SK-N-SH treated with all-trans-retinoic acid at 6 μM for 48 hours (cell line): ENCODE measurements at regions not wholly inside any gene's neighbourhood (a gene's known extent, or its start where the extent isn't known, plus 50 kb on each side); places are given as distances from the start of the nearest gene placed in this dataset.

ENCODE experiments used
- ATAC-seq: fragments of 200-7000 bp; cut with Tn5 transposase; 3 replicates; pipeline ENCODE4 v1.9.1; 2020; ENCODE audit warnings: mild to moderate bottlenecking, moderate library complexity
- ARNTL ChIP-seq: fragments of 450-650 bp; formaldehyde crosslinking; IDR thresholded peaks from 2 replicates; pipeline ENCODE4 v1.5.0; 2020; ENCODE audit warnings: low read depth, mild to moderate bottlenecking, moderate library complexity, borderline replicate concordance
- BACH2 ChIP-seq: fragments of 250-450 bp; sonication (Bioruptor Pico); IDR thresholded peaks from 2 replicates; pipeline ENCODE4 v1.9.0; 2021; ENCODE audit warnings: mild to moderate bottlenecking, borderline replicate concordance
- CSDC2 ChIP-seq: fragments of 250-450 bp; sonication (Bioruptor Pico); IDR thresholded peaks from 2 replicates; pipeline ENCODE4 v1.5.0; 2020; ENCODE audit warnings: mild to moderate bottlenecking, moderate library complexity
- ESRRG ChIP-seq: fragments of 250-450 bp; sonication (Bioruptor Pico); IDR thresholded peaks from 2 replicates; pipeline ENCODE4 v1.6.1; 2021; ENCODE audit warnings: mild to moderate bottlenecking
- GLIS3 ChIP-seq: fragments of 250-450 bp; sonication (Bioruptor Pico); IDR thresholded peaks from 2 replicates; pipeline ENCODE4 v1.5.0; 2020; ENCODE audit warnings: mild to moderate bottlenecking, moderate library complexity
- ISL1 ChIP-seq: fragments of 250-450 bp; sonication (Bioruptor Pico); IDR thresholded peaks from 2 replicates; pipeline ENCODE4 v2.1.2; 2022; ENCODE audit warnings: mild to moderate bottlenecking, moderate library complexity
- OSR1 ChIP-seq: fragments of 250-450 bp; sonication (Bioruptor Pico); IDR thresholded peaks from 2 replicates; pipeline ENCODE4 v1.8.0; 2022; ENCODE audit warnings: moderate library complexity, mild to moderate bottlenecking, inconsistent platforms
- PPARA ChIP-seq: fragments of 250-450 bp; sonication (Bioruptor Pico); IDR thresholded peaks from 2 replicates; pipeline ENCODE4 v1.5.0; 2020; ENCODE audit warnings: mild to moderate bottlenecking, borderline replicate concordance
- RARB ChIP-seq: fragments of 250-450 bp; sonication (Bioruptor Pico); IDR thresholded peaks from 2 replicates; pipeline ENCODE4 v1.8.0; 2021; ENCODE audit warnings: mild to moderate bottlenecking, moderate library complexity
- SNAI2 ChIP-seq: fragments of 250-450 bp; sonication (Bioruptor Pico); IDR thresholded peaks from 2 replicates; pipeline ENCODE4 v1.5.0; 2020; ENCODE audit warnings: mild to moderate bottlenecking, moderate library complexity
- TCF4 ChIP-seq: fragments of 250-450 bp; sonication (Bioruptor Pico); IDR thresholded peaks from 2 replicates; pipeline ENCODE4 v1.8.0; 2021; ENCODE audit warnings: mild to moderate bottlenecking, moderate library complexity, borderline replicate concordance
- TOX ChIP-seq: fragments of 250-450 bp; sonication (Bioruptor Pico); IDR thresholded peaks from 2 replicates; pipeline ENCODE4 v1.8.0; 2021; ENCODE audit warnings: mild to moderate bottlenecking, moderate library complexity, borderline replicate concordance
- ZC3H10 ChIP-seq: fragments of 250-450 bp; sonication (Bioruptor Pico); IDR thresholded peaks from 2 replicates; pipeline ENCODE4 v1.5.1; 2021; ENCODE audit warnings: mild to moderate bottlenecking, moderate library complexity
- ZFP3 ChIP-seq: fragments of 250-450 bp; sonication (Bioruptor Pico); IDR thresholded peaks from 2 replicates; pipeline ENCODE4 v1.5.0; 2020; ENCODE audit warnings: mild to moderate bottlenecking, moderate library complexity
- ZFP30 ChIP-seq: fragments of 450-650 bp; formaldehyde crosslinking; IDR thresholded peaks from 2 replicates; pipeline ENCODE4 v1.5.0; 2022; ENCODE audit warnings: mild to moderate bottlenecking, moderate library complexity
- ZNF8 ChIP-seq: fragments of 450-650 bp; formaldehyde crosslinking; IDR thresholded peaks from 2 replicates; pipeline ENCODE4 v1.5.0; 2020; ENCODE audit warnings: mild to moderate bottlenecking, moderate library complexity
- TF ChIP-seq, protein P1 (sequence below): fragments of 250-450 bp; sonication (Bioruptor Pico); IDR thresholded peaks from 2 replicates; pipeline ENCODE4 v1.5.1; 2021; ENCODE audit warnings: mild to moderate bottlenecking, moderate library complexity
- TF ChIP-seq, protein P2 (sequence below): fragments of 250-450 bp; sonication (Bioruptor Pico); IDR thresholded peaks from 2 replicates; pipeline ENCODE4 v1.8.0; 2021; ENCODE audit warnings: low read depth, mild to moderate bottlenecking, moderate library complexity, borderline replicate concordance
- TF ChIP-seq, protein P3 (sequence below): fragments of 250-450 bp; sonication (Bioruptor Pico); IDR thresholded peaks from 2 replicates; pipeline ENCODE4 v1.5.1; 2020; ENCODE audit warnings: low read depth, mild to moderate bottlenecking, moderate library complexity
- TF ChIP-seq, protein P4 (sequence below): fragments of 250-450 bp; sonication (Bioruptor Pico); IDR thresholded peaks from 2 replicates; pipeline ENCODE4 v1.8.0; 2020; ENCODE audit warnings: mild to moderate bottlenecking, moderate library complexity, borderline replicate concordance
- TF ChIP-seq, protein P5 (sequence below): fragments of 250-450 bp; sonication (Bioruptor Pico); IDR thresholded peaks from 2 replicates; pipeline ENCODE4 v1.5.0; 2020; ENCODE audit warnings: mild to moderate bottlenecking, moderate library complexity

DNA sequence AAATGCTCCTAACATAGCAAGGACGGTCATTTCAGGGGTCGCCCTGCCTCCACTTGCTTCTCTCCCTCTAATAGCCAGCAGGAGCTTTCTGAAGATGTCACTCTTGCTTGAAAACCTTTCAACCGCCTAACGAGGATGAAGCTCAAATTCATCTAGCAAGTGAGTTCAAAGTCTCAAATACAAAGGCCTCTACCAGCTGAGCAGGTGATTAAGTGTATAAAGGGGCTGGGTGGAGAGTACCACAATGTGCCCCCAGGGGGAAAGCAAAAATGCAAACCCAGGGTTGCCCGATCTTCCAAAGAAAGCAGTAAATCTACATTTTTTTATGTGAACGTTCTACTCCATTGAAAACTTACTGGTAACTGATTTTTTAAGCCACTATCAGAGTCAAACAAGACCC, 50.4 kb upstream of the GRIP2 start:
- ATAC-seq, result no peak
- TF ChIP-seq GLIS3 (CRISPR knock-in tag) (no peak), TCF4 (CRISPR knock-in tag) (no peak), SNAI2 (CRISPR knock-in tag) (no peak), CSDC2 (CRISPR knock-in tag) (no peak), PPARA (CRISPR knock-in tag) (no peak), ESRRG (CRISPR knock-in tag) (no peak), OSR1 (CRISPR knock-in tag) (no peak), ZFP30 (CRISPR knock-in tag) (no peak), BACH2 (CRISPR knock-in tag) (no peak), ZC3H10 (no peak)
- TF ChIP-seq, protein P1, sequence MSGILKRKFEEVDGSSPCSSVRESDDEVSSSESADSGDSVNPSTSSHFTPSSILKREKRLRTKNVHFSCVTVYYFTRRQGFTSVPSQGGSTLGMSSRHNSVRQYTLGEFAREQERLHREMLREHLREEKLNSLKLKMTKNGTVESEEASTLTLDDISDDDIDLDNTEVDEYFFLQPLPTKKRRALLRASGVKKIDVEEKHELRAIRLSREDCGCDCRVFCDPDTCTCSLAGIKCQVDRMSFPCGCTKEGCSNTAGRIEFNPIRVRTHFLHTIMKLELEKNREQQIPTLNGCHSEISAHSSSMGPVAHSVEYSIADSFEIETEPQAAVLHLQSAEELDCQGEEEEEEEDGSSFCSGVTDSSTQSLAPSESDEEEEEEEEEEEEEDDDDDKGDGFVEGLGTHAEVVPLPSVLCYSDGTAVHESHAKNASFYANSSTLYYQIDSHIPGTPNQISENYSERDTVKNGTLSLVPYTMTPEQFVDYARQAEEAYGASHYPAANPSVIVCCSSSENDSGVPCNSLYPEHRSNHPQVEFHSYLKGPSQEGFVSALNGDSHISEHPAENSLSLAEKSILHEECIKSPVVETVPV (CRISPR knock-in tag), result no peak
- TF ChIP-seq, protein P2, sequence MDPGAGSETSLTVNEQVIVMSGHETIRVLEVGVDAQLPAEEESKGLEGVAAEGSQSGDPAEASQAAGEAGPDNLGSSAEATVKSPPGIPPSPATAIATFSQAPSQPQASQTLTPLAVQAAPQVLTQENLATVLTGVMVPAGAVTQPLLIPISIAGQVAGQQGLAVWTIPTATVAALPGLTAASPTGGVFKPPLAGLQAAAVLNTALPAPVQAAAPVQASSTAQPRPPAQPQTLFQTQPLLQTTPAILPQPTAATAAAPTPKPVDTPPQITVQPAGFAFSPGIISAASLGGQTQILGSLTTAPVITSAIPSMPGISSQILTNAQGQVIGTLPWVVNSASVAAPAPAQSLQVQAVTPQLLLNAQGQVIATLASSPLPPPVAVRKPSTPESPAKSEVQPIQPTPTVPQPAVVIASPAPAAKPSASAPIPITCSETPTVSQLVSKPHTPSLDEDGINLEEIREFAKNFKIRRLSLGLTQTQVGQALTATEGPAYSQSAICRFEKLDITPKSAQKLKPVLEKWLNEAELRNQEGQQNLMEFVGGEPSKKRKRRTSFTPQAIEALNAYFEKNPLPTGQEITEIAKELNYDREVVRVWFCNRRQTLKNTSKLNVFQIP (CRISPR knock-in tag), result no peak

DNA sequence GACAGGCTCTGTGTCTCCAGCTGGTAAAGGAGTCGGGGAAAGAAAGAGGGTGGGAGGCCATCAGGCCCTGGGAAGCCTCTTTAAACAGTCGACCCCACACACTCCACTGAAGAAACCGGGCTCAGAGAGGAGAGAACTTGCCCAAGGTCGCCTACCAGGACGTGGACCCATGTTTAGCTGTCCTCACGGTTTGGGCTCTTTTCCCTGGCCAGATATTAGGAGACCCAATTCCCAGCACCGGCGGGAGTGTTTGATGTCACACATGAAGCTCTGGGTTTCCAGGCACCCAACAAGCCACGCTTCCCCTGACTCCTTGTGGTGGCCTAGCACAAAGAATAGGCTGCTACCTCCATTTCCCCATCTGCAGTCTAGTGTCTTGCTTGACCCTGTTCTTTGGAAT, 52.2 kb upstream of the GRIP2 start:
- ATAC-seq, result no peak
- TF ChIP-seq TCF4 (CRISPR knock-in tag) (no peak), ESRRG (CRISPR knock-in tag) (no peak), GLIS3 (CRISPR knock-in tag) (no peak), OSR1 (CRISPR knock-in tag) (no peak), ZC3H10 (no peak), ZNF8 (no peak), BACH2 (CRISPR knock-in tag) (no peak), TOX (CRISPR knock-in tag) (no peak), ISL1 (CRISPR knock-in tag) (no peak), CSDC2 (CRISPR knock-in tag) (no peak), RARB (CRISPR knock-in tag) (no peak), ZFP3 (no peak), ARNTL (no peak), PPARA (CRISPR knock-in tag) (no peak)
- TF ChIP-seq, protein P2 (CRISPR knock-in tag), result no peak
- TF ChIP-seq, protein P3, sequence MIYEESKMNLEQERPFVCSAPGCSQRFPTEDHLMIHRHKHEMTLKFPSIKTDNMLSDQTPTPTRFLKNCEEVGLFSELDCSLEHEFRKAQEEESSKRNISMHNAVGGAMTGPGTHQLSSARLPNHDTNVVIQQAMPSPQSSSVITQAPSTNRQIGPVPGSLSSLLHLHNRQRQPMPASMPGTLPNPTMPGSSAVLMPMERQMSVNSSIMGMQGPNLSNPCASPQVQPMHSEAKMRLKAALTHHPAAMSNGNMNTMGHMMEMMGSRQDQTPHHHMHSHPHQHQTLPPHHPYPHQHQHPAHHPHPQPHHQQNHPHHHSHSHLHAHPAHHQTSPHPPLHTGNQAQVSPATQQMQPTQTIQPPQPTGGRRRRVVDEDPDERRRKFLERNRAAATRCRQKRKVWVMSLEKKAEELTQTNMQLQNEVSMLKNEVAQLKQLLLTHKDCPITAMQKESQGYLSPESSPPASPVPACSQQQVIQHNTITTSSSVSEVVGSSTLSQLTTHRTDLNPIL (CRISPR knock-in tag), result no peak
- TF ChIP-seq, protein P4, sequence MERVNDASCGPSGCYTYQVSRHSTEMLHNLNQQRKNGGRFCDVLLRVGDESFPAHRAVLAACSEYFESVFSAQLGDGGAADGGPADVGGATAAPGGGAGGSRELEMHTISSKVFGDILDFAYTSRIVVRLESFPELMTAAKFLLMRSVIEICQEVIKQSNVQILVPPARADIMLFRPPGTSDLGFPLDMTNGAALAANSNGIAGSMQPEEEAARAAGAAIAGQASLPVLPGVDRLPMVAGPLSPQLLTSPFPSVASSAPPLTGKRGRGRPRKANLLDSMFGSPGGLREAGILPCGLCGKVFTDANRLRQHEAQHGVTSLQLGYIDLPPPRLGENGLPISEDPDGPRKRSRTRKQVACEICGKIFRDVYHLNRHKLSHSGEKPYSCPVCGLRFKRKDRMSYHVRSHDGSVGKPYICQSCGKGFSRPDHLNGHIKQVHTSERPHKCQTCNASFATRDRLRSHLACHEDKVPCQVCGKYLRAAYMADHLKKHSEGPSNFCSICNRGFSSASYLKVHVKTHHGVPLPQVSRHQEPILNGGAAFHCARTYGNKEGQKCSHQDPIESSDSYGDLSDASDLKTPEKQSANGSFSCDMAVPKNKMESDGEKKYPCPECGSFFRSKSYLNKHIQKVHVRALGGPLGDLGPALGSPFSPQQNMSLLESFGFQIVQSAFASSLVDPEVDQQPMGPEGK (CRISPR knock-in tag), result no peak
- TF ChIP-seq, protein P5, sequence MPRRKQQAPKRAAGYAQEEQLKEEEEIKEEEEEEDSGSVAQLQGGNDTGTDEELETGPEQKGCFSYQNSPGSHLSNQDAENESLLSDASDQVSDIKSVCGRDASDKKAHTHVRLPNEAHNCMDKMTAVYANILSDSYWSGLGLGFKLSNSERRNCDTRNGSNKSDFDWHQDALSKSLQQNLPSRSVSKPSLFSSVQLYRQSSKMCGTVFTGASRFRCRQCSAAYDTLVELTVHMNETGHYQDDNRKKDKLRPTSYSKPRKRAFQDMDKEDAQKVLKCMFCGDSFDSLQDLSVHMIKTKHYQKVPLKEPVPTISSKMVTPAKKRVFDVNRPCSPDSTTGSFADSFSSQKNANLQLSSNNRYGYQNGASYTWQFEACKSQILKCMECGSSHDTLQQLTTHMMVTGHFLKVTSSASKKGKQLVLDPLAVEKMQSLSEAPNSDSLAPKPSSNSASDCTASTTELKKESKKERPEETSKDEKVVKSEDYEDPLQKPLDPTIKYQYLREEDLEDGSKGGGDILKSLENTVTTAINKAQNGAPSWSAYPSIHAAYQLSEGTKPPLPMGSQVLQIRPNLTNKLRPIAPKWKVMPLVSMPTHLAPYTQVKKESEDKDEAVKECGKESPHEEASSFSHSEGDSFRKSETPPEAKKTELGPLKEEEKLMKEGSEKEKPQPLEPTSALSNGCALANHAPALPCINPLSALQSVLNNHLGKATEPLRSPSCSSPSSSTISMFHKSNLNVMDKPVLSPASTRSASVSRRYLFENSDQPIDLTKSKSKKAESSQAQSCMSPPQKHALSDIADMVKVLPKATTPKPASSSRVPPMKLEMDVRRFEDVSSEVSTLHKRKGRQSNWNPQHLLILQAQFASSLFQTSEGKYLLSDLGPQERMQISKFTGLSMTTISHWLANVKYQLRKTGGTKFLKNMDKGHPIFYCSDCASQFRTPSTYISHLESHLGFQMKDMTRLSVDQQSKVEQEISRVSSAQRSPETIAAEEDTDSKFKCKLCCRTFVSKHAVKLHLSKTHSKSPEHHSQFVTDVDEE, result no peak
